Mesendoderm (in vitro differentiated cells): ENCODE measurements at regions not wholly inside any gene's neighbourhood (a gene's known extent, or its start where the extent isn't known, plus 50 kb on each side); places are given as distances from the start of the nearest gene placed in this dataset.

Experiments used
- DNase-seq: peaks from one replicate; pipeline ENCODE4 v3.0.0; 2013
- H2AK5ac ChIP-seq: 2 replicates; pipeline ENCODE4 v1.6.1; 2013; ENCODE audit warnings: low read length, inconsistent platforms
- H2BK120ac ChIP-seq: 2 replicates; pipeline ENCODE4 v1.6.1; 2013; ENCODE audit warnings: low read depth, mild to moderate bottlenecking, low read length, moderate library complexity, mixed read lengths
- H2BK15ac ChIP-seq: replicated peaks from 2 replicates; pipeline ENCODE4 v1.6.1; 2013; ENCODE audit warnings: low read depth, mild to moderate bottlenecking, moderate library complexity
- H2BK5ac ChIP-seq: 2 replicates; pipeline ENCODE4 v1.6.1; 2013; ENCODE audit warnings: low read length, inconsistent platforms
- H3K18ac ChIP-seq: 2 replicates; pipeline ENCODE4 v1.6.1; 2013; ENCODE audit warnings: mild to moderate bottlenecking, low read length, mixed read lengths
- H3K23ac ChIP-seq: one replicate; pipeline ENCODE4 v1.6.1; 2013; ENCODE audit warnings: low read length
- H3K27ac ChIP-seq: 2 replicates; pipeline ENCODE4 v1.5.1; 2013; ENCODE audit warnings: low read depth, mild to moderate bottlenecking, inconsistent platforms, low read length, moderate library complexity
- H3K27me3 ChIP-seq: 2 replicates; pipeline ENCODE4 v1.6.1; 2013; ENCODE audit warnings: low read length, control low read depth, mild to moderate bottlenecking, inconsistent platforms; ENCODE audit not compliant: insufficient read depth, poor library complexity
- H3K36me3 ChIP-seq: 2 replicates; pipeline ENCODE4 v1.6.1; 2013; ENCODE audit warnings: low read length, inconsistent platforms; ENCODE audit not compliant: control insufficient read depth, insufficient read depth
- H3K4ac ChIP-seq: one replicate; pipeline ENCODE4 v1.6.1; 2013; ENCODE audit warnings: low read depth, mild to moderate bottlenecking, low read length, moderate library complexity
- H3K4me1 ChIP-seq: 2 replicates; pipeline ENCODE4 v1.6.1; 2013; ENCODE audit warnings: low read depth, low read length, inconsistent platforms; ENCODE audit not compliant: control insufficient read depth
- H3K4me2 ChIP-seq: 2 replicates; pipeline ENCODE4 v1.6.1; 2013; ENCODE audit warnings: low read length
- H3K4me3 ChIP-seq: 2 replicates; pipeline ENCODE4 v1.5.1; 2013; ENCODE audit warnings: mild to moderate bottlenecking, low read length
- H3K56ac ChIP-seq: one replicate; pipeline ENCODE4 v1.6.1; 2013; ENCODE audit warnings: low read length
- H3K79me1 ChIP-seq: 2 replicates; pipeline ENCODE4 v1.6.1; 2013; ENCODE audit warnings: low read length, inconsistent platforms
- H3K79me2 ChIP-seq: 2 replicates; pipeline ENCODE4 v1.6.1; 2013; ENCODE audit warnings: mild to moderate bottlenecking, low read length; ENCODE audit not compliant: control insufficient read depth, insufficient read depth
- H3K9ac ChIP-seq: 2 replicates; pipeline ENCODE4 v1.6.1; 2013; ENCODE audit warnings: low read length, inconsistent platforms
- H4K5ac ChIP-seq: one replicate; pipeline ENCODE4 v1.6.1; 2013; ENCODE audit warnings: low read length
- H4K8ac ChIP-seq: one replicate; pipeline ENCODE4 v1.6.1; 2013; ENCODE audit warnings: low read depth, mild to moderate bottlenecking, control low read depth, low read length, moderate library complexity
- WGBS: extraction: QIAGEN DNeasy Blood & Tissue Kit; methylation state at CpG from one replicate; pipeline ENCODE4 v1.1.7; 2013; ENCODE audit warnings: low lambda C conversion rate, missing lambda C conversion rate; ENCODE audit not compliant: insufficient coverage; ENCODE audit errors: extremely low coverage; 5-methylcytosine and 5-hydroxymethylcytosine counted together

DNA sequence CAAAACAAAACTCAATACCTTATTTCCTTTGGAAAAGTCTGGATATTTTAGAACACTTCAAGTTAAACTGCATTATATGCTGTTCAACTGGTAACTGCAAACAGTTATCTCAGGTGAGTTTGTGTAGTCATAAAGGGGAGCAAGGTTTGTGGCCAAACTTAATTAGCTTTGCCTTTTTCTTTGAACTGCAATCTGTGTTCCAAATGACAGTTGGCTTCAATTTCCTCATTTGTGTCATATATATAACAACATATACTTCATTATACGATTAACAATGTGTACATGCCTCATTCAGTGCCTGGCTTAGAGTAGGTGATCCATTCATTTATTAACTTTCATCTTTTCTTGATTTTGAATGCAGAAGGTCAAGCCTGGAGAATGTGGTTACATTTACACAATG lies 55.8 kb downstream of the KCNE4 start:
- Histone ChIP-seq H2AK5ac (no peak overlapping the region), H3K9ac (no peak overlapping the region), H3K4me2 (no peak overlapping the region), H3K79me1 (no peaks in the 10 kb centered on the region), H3K36me3 (no peaks in the 10 kb centered on the region), H2BK5ac (no peak overlapping the region), H3K56ac (no peak overlapping the region), H2BK15ac (no peak overlapping the region), H3K27ac (no peak overlapping the region), H3K4me3 (no peak overlapping the region), H3K79me2 (no peaks in the 10 kb centered on the region), H3K4ac (no peak overlapping the region), H3K4me1 (no peaks in the 10 kb centered on the region), H4K8ac (no peak overlapping the region), H4K5ac (no peak overlapping the region), H3K23ac (no peak overlapping the region), H2BK120ac (no peak overlapping the region), H3K27me3 (no peaks in the 10 kb centered on the region), H3K18ac (no peak overlapping the region)
- WGBS, result no CpG with 5 or more reads among the region's 1 CpG
- DNase-seq, result no peak

GRCh38 chr2:223108351-223109050 lies 56.5 kb downstream of the KCNE4 start:
- Histone ChIP-seq H3K27ac (no peak overlapping the region), H3K27me3 (no peaks in the 10 kb centered on the region), H3K4me2 (no peak overlapping the region), H3K4ac (no peak overlapping the region), H2BK120ac (no peak overlapping the region), H4K5ac (no peak overlapping the region), H3K4me1 (no peaks in the 10 kb centered on the region), H3K23ac (no peak overlapping the region), H2AK5ac (no peak overlapping the region), H3K18ac (no peak overlapping the region), H3K36me3 (no peaks in the 10 kb centered on the region), H3K9ac (no peak overlapping the region), H3K4me3 (no peak overlapping the region), H2BK5ac (no peak overlapping the region), H3K56ac (no peak overlapping the region), H3K79me1 (no peaks in the 10 kb centered on the region), H4K8ac (no peak overlapping the region), H3K79me2 (no peaks in the 10 kb centered on the region), H2BK15ac (no peak overlapping the region)
- no CpG with 5 or more reads among the region's 5 CpGs for WGBS
- DNase-seq, result no peak

GRCh38 chr2:223109341-223109740 lies 57.4 kb downstream of the KCNE4 start:
- Histone ChIP-seq H3K23ac (no peak overlapping the region), H4K8ac (no peak overlapping the region), H3K36me3 (no peaks in the 10 kb centered on the region), H4K5ac (no peak overlapping the region), H3K56ac (no peak overlapping the region), H3K79me1 (no peaks in the 10 kb centered on the region), H2BK15ac (no peak overlapping the region), H3K79me2 (no peaks in the 10 kb centered on the region), H3K4me2 (no peak overlapping the region), H3K27ac (no peak overlapping the region), H2AK5ac (no peak overlapping the region), H3K4me1 (no peaks in the 10 kb centered on the region), H3K18ac (no peak overlapping the region), H2BK5ac (no peak overlapping the region), H3K27me3 (no peaks in the 10 kb centered on the region), H3K4ac (no peak overlapping the region), H3K4me3 (no peak overlapping the region), H2BK120ac (no peak overlapping the region), H3K9ac (no peak overlapping the region)
- no peak for DNase-seq
- WGBS, result no CpG with 5 or more reads among the region's 3 CpGs

GRCh38 chr2:223113161-223113560 lies 61.2 kb downstream of the KCNE4 start:
- H4K5ac ChIP-seq, result no peak overlapping the region

DNA sequence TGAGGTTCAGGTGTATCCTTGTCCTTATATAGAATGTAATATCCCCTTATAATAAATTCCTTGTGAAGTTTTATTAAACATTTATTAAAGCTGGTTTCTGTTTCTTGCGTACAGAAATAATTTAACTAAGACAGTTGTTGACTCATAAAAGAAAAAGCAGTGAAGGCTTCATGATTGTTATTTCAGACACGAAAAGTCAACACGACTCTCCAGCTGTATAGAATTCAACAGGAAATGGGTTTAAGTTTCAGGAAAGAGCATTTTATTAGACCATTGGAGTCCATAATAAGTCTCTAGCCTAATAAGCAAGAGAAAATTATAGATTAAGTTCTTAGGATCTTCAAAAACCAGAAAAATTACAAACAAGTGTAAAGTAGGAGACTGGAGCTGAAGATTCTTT lies 62.2 kb downstream of the KCNE4 start:
- Histone ChIP-seq H3K79me2 (no peaks in the 10 kb centered on the region), H3K27me3 (no peaks in the 10 kb centered on the region), H3K27ac (no peak overlapping the region), H2BK120ac (no peak overlapping the region), H4K5ac (no peak overlapping the region), H3K79me1 (no peaks in the 10 kb centered on the region), H3K4ac (no peak overlapping the region), H3K56ac (no peak overlapping the region), H3K4me2 (no peak overlapping the region), H3K18ac (no peak overlapping the region), H3K23ac (no peak overlapping the region), H3K4me1 (no peaks in the 10 kb centered on the region), H3K9ac (no peak overlapping the region), H2BK5ac (no peak overlapping the region), H3K36me3 (no peaks in the 10 kb centered on the region), H4K8ac (no peak overlapping the region), H2BK15ac (no peak overlapping the region), H3K4me3 (no peak overlapping the region), H2AK5ac (no peak overlapping the region)
- no CpG with 5 or more reads among the region's 3 CpGs for WGBS
- no peak for DNase-seq

More at GRCh38 chr2:223113161-223113560, 61.2 kb downstream of the KCNE4 start:
- Histone ChIP-seq H3K18ac (no peak overlapping the region), H3K4me1 (no peaks in the 10 kb centered on the region), H3K27me3 (no peaks in the 10 kb centered on the region), H3K79me1 (no peaks in the 10 kb centered on the region), H2BK5ac (no peak overlapping the region), H3K27ac (no peak overlapping the region), H2AK5ac (no peak overlapping the region), H2BK15ac (no peak overlapping the region), H3K4me2 (no peak overlapping the region), H3K4me3 (no peak overlapping the region), H3K9ac (no peak overlapping the region), H3K4ac (no peak overlapping the region), H2BK120ac (no peak overlapping the region), H3K56ac (no peak overlapping the region), H4K8ac (no peak overlapping the region), H3K79me2 (no peaks in the 10 kb centered on the region), H3K23ac (no peak overlapping the region), H3K36me3 (no peaks in the 10 kb centered on the region)
- no peak for DNase-seq

DNA sequence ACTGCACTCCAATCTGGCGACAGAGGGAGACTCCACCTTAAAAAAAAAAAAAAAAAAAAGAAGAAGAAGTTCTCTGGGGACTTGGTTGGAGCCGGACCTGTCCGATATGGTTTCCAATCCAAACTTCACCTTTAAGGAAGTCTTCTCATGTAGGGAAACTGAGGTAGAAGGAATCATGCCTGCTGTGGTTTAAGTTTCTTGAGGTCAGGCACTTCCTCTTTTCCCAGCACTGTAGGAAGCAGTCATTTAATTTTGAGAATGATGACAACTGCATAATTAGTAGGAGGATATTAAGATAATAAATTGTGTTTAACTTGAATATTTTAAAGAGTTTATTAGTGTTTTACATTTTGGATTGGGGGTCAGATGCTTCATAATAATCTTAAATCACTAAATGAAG lies 62.9 kb downstream of the KCNE4 start:
- H3K27me3 ChIP-seq, result no peaks in the 10 kb centered on the region
- no peak overlapping the region for H3K4me3 ChIP-seq
- H4K8ac ChIP-seq, result no peak overlapping the region
- H3K4me2 ChIP-seq, result no peak overlapping the region
- H3K36me3 ChIP-seq, result no peaks in the 10 kb centered on the region
- H3K23ac ChIP-seq, result no peak overlapping the region
- H2BK15ac ChIP-seq, result no peak overlapping the region
- H2AK5ac ChIP-seq, result no peak overlapping the region
- H3K18ac ChIP-seq, result no peak overlapping the region
- no peak overlapping the region for H2BK5ac ChIP-seq
- H3K79me1 ChIP-seq, result no peaks in the 10 kb centered on the region
- H3K79me2 ChIP-seq, result no peaks in the 10 kb centered on the region
- H4K5ac ChIP-seq, result no peak overlapping the region
- no peak overlapping the region for H3K56ac ChIP-seq
- H3K4ac ChIP-seq, result no peak overlapping the region
- H3K27ac ChIP-seq, result no peak overlapping the region
- no peak overlapping the region for H3K9ac ChIP-seq
- H3K4me1 ChIP-seq, result no peaks in the 10 kb centered on the region
- WGBS, result no CpG with 5 or more reads among the region's 3 CpGs
- H2BK120ac ChIP-seq, result no peak overlapping the region
- no peak for DNase-seq
